K562 (cell line): ENCODE measurements at regions not wholly inside any gene's neighbourhood (a gene's known extent, or its start where the extent isn't known, plus 50 kb on each side); places are given as distances from the start of the nearest gene placed in this dataset.

Source experiments
- FOSL1 ChIP-seq: fragments of 200-800 bp; sonication (Bioruptor generic); conservative IDR thresholded peaks from 2 replicates; pipeline ENCODE4 v1.6.1; 2016; ENCODE audit warnings: missing genetic modification characterization, missing compliant biosample characterization
- HDAC6 ChIP-seq: IDR thresholded peaks from 2 replicates; pipeline ENCODE4 v1.6.1; 2012; ENCODE audit warnings: low read depth, mild to moderate bottlenecking, control low read depth, inconsistent platforms, low read length, moderate library complexity
- HOMEZ ChIP-seq: fragments of 250-450 bp; sonication (Bioruptor Pico); IDR thresholded peaks from 2 replicates; pipeline ENCODE4 v1.4.0; 2020; ENCODE audit warnings: mild to moderate bottlenecking, moderate library complexity
- NR4A1 ChIP-seq, 2 experiments: fragments of 250-450 bp in 1 of 2; fragments of 450-650 bp in 1 of 2; sonication (Bioruptor Pico) in 1 of 2; IDR thresholded peaks; 2 replicates each; pipeline versions ENCODE4 v1.4.0 to v1.6.1; 2016 to 2020; ENCODE audit warnings: mild to moderate bottlenecking in 2 of 2, missing compliant biosample characterization in 1 of 2, missing genetic modification characterization in 1 of 2, moderate library complexity in 1 of 2
- TBP ChIP-seq: optimal IDR thresholded peaks from 2 replicates; pipeline ENCODE3; 2011; ENCODE audit warnings: low read depth, low read length, improper control_type of control experiment

GRCh38 chr6:9799582-9799981 lies 615.3 kb downstream of the TFAP2A start:
- TF ChIP-seq NR4A1 (CRISPR knock-in tag; IDR thresholded peaks at IDR 0.05), result no peak
- no peak for TF ChIP-seq NR4A1 (tag; IDR thresholded peaks at IDR 0.05)
- TF ChIP-seq HDAC6, result no peak
- no peak for TF ChIP-seq HOMEZ (CRISPR knock-in tag)
- no peak for TF ChIP-seq FOSL1 (tag)
- TF ChIP-seq TBP, result no peak
